GM18909 (cell line): ENCODE measurements at regions not wholly inside any gene's neighbourhood (a gene's known extent, or its start where the extent isn't known, plus 50 kb on each side); places are given as distances from the start of the nearest gene placed in this dataset.
A peak's percentile ranks its signal among the peaks of the same experiment; 100 is the strongest.

Experiments
- ATAC-seq: cut with Tn5 transposase; IDR thresholded peaks from one replicate; pipeline ENCODE4 v1.9.1; 2021; ENCODE audit warnings: mild to moderate bottlenecking; ENCODE audit not compliant: unreplicated experiment, poor library complexity

DNA sequence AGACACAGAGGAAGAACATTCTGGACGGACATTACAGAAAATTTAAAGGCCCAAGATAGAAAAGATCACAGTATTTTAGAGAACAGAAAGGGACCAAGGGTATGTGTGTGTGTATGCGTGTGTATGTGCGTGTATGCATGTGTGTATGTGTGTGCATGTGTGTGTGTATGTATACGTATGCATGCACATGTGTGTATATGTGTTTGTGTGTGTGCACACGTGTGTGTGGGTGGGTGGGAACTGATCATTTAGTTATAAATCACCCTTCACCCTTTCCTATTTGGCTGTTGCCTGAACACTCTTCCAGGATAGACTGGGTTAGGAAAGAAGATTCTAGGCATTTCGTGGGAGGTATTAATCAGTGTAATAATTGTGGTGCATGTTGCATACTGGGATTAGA, 634.4 kb downstream of the DHX35 start:
- ATAC-seq: no peak

DNA sequence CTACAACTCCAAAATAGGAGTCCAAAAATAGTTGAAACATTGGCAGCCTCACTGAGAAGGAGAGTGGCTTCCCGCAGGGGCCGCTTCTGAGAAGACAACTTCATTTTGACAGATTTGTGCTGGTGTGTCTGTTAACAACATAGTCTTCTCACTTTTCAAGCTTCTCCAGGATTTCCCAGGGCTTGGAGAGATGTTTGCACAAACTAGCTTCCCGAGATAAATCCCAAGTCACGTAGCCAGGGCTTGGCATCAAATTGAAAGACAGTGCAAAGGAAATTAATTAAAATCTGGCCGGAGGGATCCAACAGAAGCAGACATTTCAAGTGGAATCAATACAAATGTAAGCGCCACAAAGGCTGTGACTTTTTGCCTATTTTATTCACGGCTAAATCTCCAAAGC, 630.2 kb downstream of the DHX35 start:
- no peak for ATAC-seq

DNA sequence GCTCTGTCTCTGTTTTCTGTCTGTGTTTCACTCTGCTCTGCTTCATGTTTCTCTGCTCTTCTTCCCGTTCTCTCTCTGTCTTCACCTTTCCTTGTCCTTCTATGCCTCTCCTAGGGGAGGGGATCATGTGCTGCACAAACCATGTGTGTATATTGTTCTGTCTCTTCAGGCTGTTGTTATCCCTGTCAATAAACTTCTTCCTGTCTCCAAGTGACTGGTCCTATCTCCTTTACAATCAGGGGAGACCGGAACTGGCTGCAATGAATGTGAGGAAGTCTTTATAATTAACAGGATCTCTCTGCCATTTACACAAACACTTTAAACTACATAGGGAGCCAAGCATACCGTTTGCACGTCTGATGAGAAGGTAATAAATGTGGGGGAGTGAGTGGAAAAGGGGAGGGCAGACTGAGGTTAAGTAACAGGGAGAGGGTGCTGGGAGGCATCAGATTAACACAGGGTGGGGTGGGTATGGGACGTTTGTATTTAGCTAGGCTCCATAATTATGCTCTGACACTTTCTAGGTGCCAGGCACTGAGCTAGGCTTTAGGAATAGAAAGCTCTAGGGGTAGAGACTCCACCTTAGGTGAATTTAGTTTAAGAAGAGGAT, 626.1 kb downstream of the DHX35 start:
- ATAC-seq: no peak

DNA sequence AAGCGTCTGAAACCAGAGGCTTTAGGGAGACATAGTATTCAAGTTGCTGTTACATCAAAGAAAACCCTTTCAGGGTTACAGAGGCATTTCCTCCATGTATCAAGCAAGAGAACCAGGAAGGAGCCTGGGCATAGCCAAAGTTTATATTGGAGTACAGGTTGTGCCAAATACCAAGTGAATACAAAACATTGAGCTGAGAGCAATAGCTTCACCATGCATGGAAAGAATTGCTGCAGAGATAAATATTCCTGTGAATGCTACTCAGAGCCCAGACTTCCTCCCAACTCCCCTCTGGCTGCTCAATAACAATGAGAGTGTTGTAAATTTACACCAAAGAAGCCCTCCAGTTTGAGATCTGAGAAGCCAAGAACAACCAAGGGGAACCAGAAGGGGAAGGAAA, 618.9 kb downstream of the DHX35 start:
- no peak for ATAC-seq

DNA sequence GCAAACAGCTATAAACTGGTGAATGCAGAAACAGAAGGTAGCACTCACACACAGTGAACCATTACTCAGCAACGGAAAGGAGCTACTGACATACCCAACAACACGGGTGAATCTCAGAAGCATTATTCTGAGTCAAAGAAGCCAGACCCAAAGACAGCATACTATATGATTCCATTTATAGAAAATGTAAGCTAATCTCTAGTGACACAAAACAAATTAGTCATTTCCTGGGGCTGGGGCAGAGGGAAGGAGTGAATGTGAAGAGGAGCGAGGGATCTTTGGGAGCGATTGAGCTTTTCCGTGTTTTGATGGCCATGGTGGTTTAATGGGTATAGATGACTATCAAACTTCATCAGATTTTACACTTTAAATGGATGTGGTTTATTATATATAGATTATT, 614.6 kb downstream of the DHX35 start:
- no peak for ATAC-seq

DNA sequence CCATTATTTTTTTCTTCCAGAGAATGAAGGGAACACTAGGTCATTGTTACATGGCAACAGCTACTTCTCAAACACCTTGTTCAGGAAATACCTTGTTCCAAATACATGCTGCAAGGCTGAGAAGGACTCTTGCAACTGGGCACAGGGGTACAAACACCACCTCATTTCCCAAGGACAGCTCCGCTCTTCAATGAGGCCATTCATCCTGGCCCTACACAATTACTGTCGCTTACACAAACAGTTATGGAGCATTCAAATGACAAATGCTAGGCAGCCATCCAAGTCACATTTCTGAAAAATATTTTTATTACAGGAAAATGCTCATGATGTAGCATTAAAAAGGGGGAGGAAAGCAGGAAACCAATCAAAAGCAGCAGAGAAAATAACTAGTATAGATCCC, 611.9 kb downstream of the DHX35 start:
- no peak for ATAC-seq

DNA sequence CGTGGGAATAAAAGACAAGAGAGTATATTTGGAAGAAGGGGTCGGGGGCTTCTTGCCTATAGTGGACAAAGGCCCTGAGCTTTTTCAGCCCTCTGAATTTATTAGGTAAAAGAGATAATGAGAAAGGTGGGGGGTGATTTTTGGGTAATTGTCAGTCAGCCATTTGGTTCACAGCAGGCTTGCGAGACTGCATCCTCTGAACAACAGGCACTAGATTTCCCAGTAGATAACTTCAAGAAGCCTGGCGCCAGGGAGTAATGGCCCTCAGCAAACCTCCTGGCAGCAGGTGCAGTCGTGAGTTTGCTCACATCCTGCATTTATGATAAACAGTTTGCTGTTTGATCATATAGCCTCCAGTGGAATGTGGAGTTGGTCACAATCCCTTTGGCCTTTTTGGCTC, 609.0 kb downstream of the DHX35 start:
- ATAC-seq: no peak

DNA sequence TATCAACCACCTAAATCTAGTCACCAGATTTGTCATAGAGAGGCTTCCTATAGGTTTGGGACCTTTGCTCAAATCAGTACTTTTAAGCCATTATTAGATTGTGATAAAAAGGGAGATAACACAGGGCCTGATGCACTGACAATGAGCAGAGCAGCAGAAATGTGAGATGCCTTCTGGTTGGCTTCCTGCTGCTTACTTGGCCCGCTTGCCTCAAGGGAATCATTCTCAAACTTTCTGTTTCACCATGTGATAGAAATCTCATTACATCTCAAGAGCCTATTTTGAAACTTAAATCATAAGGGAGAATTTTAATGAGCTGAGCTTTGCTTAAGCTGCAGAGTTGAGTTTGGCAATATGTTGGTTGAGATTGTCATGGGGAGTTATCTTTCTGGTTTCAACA, 606.0 kb downstream of the DHX35 start:
- peak; percentile 73 for ATAC-seq

DNA sequence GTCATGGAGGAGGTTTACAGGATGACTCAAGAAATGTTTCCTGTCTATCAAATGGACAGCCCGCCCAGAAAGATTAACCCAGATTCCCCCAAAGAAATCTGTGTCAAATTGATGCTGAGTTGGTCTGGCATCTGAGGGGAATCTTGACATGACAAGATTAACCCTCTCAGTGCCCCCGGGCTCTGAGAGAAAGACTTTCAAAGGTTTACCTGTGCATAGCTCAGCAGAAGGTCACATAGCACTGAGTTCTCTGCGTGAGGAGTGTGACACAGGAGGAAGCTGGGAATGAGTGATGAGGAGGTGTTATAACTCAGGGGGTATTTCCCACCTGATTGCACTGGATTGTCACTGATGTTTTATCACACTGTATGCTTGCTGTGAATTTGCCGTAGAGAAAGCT, 601.2 kb downstream of the DHX35 start:
- peak; percentile 69 for ATAC-seq

DNA sequence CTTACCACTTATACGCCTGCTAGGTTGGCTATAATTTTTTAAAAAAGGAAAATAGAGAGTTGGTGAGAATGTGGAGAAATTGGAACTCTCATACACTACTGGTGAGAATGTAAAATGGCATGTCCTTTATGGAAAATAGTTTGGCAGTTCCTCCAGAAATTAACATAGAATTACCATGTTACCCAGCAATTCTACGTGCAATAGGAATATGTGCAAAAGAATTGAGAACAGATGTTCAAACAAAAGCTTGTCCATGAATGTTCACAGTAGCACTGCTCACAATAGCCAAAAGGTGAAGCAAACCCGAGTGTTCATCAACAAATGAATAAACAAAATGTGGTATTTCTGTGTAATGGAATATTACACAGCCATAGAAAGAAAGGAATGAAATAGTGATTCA, 592.2 kb downstream of the DHX35 start:
- no peak for ATAC-seq

DNA sequence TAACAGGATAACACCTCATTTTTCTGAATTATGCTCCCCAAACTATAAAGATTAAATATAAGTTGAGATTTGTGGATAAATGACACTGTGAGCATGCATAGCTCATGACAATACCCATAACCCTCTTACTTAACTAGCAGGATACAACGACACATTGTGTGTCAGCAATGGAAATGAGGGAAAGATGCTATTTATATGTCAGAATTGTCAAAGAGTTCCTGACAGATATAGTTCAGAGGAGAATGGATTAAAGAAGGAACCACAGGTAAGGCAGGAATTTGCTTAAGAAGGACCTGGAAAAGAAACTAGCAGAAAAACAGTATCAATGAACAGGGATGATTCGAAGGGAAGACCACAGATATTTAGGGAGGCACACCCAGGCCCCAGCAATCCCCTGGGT, 591.0 kb downstream of the DHX35 start:
- ATAC-seq: no peak

DNA sequence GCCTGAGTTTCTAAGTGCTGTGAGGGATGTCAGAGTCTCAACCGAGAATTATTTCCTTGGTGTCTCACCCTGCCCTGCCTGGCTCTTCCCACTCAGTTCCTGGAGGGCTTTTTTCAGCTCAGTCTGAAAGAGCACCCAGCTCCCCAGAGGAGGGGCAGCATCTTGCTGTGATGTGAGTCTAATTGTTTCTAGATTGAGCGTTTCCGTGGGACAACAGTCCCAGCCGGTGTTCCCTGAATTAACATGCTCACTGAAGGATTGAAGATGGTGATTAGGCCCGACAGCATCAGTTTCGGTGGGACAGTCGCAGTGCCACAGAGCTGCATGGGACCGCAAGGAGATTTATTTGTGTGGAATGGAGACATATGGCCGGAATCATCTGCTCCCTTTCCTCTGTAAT, 587.6 kb downstream of the DHX35 start:
- ATAC-seq: no peak

DNA sequence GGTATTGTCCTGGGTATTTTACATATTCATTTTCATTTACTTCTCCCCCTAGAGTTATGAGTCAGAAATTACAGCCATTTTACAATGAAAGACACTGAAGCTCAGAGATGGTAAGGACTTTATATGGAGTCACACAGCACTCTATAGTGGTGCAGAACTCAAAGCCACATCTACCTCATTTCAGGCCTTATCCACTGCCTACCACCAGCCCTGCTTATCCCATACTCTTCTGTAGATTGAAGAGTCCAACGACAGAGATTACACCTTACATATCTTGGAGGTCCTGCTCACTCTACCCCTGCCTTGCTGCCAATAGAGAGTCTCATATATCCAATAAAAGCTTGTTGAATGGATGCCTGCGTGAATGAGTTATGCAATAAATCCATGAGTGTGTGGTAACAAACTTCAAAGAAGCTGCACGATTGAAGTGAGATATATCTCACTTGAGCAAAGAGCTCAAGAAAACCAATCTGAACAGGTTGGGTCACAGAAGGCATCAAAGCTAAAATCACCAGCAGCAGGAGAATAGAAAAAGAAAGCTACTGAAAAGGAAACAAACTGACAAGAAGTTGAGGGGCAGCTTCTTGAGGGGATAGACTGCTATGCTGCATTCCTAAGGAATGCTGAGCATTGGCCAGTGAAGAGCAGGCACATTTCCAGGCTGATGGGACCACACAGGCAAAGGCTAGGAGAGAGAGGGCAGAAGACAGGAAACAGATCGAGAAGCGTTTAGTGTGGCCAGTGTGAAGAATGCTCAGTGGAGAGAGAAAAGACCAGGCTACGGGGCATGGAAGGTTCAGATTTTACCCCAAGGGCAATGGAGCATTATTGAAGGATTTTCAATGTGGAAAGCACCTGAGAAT, 585.6 kb downstream of the DHX35 start:
- no peak for ATAC-seq

DNA sequence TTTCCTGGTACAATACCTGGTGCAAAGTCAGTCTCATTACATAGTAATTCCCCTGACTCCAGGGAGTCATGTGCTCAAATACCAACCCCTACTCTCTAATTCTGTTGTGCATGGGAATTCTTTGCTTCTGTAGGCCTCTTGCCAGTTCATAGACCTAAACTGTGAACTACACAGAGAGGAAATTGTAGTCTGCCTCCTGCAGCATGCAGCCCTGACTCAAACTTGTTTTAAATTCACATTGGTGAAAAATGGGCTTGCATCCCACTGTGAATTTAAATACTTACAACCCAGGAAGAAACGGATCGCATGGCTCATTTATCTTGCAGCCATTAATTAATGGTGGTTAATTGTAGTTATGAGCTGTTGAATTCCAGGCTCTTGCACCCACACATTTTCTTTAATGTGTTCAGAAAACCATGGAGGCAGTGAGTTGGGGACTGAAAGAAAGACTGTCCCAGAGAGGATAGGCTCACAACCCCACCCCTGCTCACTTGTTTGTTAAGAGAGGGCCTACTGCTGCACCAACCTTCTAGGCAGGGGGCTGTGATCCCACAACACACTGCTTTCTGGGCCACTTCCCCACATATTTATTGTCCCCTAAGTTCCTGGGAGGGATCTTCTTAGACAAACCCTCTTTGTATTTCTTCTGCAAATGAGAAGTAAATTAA, 579.1 kb downstream of the DHX35 start:
- ATAC-seq: no peak

DNA sequence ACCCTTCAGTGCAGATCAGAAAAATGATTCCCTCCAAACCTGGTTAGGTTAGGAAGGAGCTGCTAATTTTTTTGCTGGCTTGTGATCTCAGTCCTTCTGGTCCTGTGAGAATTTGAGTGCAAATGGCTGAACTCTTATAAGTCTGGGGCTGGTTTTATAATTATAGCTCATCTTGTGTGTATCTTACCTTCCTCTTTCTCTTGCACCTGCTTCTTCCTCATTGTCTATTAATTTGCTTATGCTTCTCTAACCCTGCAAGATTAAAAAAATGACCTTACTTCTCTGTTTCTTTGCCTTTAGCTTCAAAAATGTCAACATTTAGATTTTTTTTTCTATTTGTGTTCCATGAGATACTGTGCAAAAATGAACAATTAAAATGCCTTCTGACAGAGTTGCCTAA, 576.2 kb downstream of the DHX35 start:
- ATAC-seq: no peak

DNA sequence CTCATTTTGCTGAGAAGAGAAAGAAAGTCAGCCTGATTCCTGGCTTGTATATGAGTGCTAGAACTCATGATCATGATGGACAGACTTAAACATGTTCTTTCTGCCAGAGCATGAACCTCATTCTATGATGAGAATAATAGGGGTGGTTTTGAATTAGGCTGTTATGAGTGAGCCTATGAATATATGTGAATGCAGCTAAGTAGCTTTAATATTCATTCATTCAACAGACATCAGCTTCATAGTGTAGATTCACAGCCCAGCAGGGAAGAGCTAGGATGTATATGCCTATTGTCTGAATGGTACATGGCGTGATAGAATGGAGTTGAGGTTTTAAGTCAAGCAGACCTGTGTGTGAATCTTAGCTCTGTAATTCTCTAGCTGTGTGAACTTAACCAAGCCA, 573.2 kb downstream of the DHX35 start:
- no peak for ATAC-seq

DNA sequence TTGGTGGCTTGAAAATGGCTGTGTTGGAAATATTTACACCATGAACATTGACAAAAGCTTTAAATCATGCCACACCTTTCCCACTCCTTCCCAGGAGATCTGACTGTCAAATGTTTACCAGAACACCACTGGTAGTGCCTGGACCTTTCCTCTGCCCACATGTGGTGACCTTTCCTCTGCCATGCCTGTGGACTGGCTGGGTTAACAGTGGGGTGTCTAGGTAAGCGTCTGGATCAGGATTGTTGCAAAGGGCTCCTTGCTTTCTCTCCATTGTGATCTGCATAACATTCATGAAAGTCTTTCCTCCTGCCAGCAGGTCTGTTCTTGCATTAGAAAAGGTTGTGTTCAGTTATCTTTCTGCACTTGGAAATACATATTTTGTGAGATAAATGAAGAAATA, 572.7 kb downstream of the DHX35 start:
- no peak for ATAC-seq

DNA sequence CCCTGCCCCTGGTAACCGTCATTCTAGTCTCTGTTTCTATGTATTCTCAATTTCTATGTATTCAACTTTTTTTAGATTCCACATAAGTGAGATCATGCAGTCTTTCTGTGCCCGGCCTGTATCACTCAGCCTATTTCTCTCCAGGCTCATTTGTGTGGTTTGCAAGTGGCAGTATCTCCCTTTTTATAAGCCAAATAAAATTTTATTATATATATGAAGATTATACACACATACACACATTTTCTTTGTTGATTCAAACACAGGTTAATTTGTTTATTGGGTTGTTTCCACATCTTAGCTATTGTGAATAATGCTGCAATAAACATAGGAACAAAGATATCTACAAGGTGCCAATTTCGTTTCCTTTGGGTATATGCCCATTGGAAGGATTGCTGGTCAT, 571.7 kb downstream of the DHX35 start:
- ATAC-seq: no peak

DNA sequence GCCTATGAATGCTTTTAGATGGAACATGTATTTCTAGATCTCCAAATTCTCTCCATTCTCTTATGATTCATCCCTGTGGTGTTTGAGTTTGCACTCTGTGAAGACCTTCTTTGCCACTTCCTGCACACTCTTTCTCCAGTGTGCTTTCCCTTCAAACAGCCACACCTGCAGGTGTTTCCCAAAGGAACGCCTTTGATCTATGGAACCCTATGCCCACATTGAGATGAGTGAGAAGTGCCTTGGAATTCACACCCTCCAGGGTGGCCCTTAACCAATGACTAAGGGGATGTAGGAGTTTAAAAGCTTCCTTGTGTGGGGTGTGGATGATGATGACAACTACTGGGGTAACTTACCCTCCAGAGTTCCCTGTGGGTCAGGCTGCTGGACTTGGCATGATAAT, 570.1 kb downstream of the DHX35 start:
- ATAC-seq: no peak

DNA sequence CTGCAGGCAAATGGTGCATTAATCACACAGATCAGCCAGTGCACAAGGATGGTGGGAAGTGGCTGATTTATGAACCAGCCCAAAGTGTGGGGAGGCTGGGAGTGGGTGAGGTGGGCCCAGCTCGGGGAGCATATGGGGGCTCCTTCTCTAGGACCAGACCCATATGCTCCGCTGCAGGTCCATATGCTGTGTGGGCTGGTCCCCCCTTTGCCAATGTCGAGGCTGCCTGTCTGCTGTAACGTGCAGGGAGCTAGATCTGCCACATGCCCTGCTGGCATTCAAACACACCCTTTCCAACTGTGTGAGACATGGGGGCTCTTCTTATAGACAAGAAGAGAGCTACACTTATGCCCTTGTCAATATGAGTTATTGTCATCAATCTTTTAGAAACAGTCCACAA, 566.3 kb downstream of the DHX35 start:
- ATAC-seq: no peak

DNA sequence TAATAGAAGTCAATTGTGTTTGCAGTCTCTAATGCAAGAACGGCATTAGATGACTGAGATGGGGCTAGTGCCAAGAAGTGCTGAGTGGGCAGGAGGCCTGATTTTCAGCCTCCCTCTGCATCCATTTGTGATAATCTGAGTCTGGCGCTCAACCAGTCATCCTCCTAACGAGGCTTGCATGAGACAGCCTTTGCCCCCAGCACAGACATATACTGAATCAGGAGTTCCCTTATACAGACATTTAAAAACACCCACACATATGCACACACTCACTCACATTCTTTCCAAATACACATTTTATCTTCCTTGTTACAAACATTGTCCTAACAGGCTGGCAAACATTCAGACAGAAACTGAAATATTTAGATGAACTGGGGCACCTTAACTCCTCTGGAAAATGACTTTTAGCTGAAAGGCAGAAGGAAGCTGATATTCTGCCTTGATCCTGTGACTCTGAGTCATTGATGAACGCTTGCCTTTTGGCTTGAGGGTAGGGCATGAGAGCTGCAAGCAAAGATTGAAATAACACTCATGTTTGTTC, 562.3 kb downstream of the DHX35 start:
- no peak for ATAC-seq
